ENCODE measurements at regions not wholly inside any gene's neighbourhood (a gene's known extent, or its start where the extent isn't known, plus 50 kb on each side); places are given as distances from the start of the nearest gene placed in this dataset.

DNA sequence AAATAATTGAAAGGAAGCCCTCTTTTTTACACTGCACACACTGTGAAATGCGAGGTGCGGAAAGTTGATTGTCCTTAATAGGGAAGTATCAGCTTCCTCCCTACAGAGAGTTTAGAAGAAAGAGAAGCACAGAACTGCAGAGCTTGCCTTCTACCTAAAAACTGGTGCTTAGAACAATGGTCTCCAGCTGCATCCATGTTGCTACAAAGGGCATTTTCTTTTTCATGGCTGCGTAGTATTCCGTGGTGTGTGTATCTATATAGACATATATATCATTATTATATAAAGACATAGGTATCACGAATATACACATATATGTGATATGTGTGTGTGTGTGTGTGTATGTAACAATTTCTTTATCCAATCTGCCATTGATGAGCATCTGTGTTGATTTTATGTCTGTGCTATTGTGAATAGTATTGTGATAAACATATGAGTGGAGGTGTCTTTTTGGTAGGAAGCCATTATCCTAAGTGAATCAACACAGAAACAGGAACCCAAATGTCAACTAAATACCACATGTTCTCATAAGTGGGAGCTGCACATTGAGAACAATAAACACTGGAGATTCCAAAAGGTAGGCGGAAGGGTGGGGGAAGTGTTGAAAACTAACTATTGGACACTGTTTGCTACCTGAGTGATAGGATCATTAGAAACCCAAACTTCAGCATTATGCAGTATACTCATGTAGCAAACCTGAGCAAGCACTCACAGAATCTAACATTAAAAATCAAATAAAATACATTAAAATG, 290.0 kb upstream of the RUNX1 start:
- TF ChIP-seq, protein P1, sequence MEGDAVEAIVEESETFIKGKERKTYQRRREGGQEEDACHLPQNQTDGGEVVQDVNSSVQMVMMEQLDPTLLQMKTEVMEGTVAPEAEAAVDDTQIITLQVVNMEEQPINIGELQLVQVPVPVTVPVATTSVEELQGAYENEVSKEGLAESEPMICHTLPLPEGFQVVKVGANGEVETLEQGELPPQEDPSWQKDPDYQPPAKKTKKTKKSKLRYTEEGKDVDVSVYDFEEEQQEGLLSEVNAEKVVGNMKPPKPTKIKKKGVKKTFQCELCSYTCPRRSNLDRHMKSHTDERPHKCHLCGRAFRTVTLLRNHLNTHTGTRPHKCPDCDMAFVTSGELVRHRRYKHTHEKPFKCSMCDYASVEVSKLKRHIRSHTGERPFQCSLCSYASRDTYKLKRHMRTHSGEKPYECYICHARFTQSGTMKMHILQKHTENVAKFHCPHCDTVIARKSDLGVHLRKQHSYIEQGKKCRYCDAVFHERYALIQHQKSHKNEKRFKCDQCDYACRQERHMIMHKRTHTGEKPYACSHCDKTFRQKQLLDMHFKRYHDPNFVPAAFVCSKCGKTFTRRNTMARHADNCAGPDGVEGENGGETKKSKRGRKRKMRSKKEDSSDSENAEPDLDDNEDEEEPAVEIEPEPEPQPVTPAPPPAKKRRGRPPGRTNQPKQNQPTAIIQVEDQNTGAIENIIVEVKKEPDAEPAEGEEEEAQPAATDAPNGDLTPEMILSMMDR (IDR thresholded peaks at IDR 0.05): no peak
- TF ChIP-seq POLR2A (IDR thresholded peaks at IDR 0.05) (no peak), EP300 (IDR thresholded peaks at IDR 0.05) (no peak)

Data from tibial nerve (tissue), 4 donors.